ENCODE measurements at regions not wholly inside any gene's neighbourhood (a gene's known extent, or its start where the extent isn't known, plus 50 kb on each side); places are given as distances from the start of the nearest gene placed in this dataset.

GRCh38 chr7:33728873-33729551, 176.3 kb upstream of the BMPER start:
- DNase-seq, result no peak

GRCh38 chr7:33729726-33730125, 175.6 kb upstream of the BMPER start:
- no peak for DNase-seq

GRCh38 chr7:33730958-33731357, 174.4 kb upstream of the BMPER start:
- no peak for DNase-seq

GRCh38 chr7:33731912-33732311, 173.4 kb upstream of the BMPER start:
- no peak for DNase-seq

GRCh38 chr7:33732462-33732861, 172.9 kb upstream of the BMPER start:
- DNase-seq, result no peak

- DNase-seq, result no peak
Measured at GRCh38 chr7:33733870-33734650, 171.3 kb upstream of the BMPER start.

GRCh38 chr7:33735403-33735802, 169.9 kb upstream of the BMPER start:
- DNase-seq, result no peak

GRCh38 chr7:33736521-33737221, 168.7 kb upstream of the BMPER start:
- DNase-seq, result no peak

- DNase-seq, result no peak
Measured at GRCh38 chr7:33738260-33738935, 166.9 kb upstream of the BMPER start.

GRCh38 chr7:33739286-33739685, 166.1 kb upstream of the BMPER start:
- no peak for DNase-seq

GRCh38 chr7:33742521-33742920, 162.8 kb upstream of the BMPER start:
- DNase-seq, result no peak

GRCh38 chr7:33742999-33743587, 162.2 kb upstream of the BMPER start:
- DNase-seq, result no peak

GRCh38 chr7:33743594-33743993, 161.7 kb upstream of the BMPER start:
- DNase-seq, result no peak

- DNase-seq, result peak; percentile 8 to 41
Measured at GRCh38 chr7:33744293-33745075, 160.9 kb upstream of the BMPER start.

GRCh38 chr7:33745934-33746333, 159.4 kb upstream of the BMPER start:
- DNase-seq, result no peak

GRCh38 chr7:33748793-33749192, 156.5 kb upstream of the BMPER start:
- DNase-seq, result no peak

- DNase-seq, result peak; percentile 27 to 41
Measured at GRCh38 chr7:33750177-33750576, 155.2 kb upstream of the BMPER start.

- no peak for DNase-seq
Measured at GRCh38 chr7:33751443-33751842, 153.9 kb upstream of the BMPER start.

- peak in 1 of 2 experiments; percentile 9 for DNase-seq
Measured at GRCh38 chr7:33753881-33754525, 151.3 kb upstream of the BMPER start.

GRCh38 chr7:33754933-33755928, 150.1 kb upstream of the BMPER start:
- peak; percentile 64 to 77 for DNase-seq

Measured in NCI-H526 (cell line).